ENCODE measurements at regions not wholly inside any gene's neighbourhood (a gene's known extent, or its start where the extent isn't known, plus 50 kb on each side); places are given as distances from the start of the nearest gene placed in this dataset.

GRCh38 chr4:30172416-30172815, 547.8 kb upstream of the PCDH7 start:
- ChIA-PET CTCF (no interaction called here), POLR2A (no interaction called here)
- no peaks in the 10 kb centered on the region for H3K4me1 ChIP-seq (ENCODE audit: control insufficient read depth, insufficient read depth, low read length)

More at GRCh38 chr4:30172416-30172815, 547.8 kb upstream of the PCDH7 start:
- no peaks in the 10 kb centered on the region for H3K36me3 ChIP-seq (ENCODE audit: control insufficient read depth in 2 of 2, insufficient read depth in 1 of 2, low read length in 2 of 2)
- H3K9me3 ChIP-seq (ENCODE audit: control insufficient read depth, insufficient read depth, low read depth, low read length): no peaks in the 10 kb centered on the region
- TF ChIP-seq ZNF488 (tag by site-specific recombination; IDR thresholded peaks at IDR 0.05): no peak
- no peak for TF ChIP-seq ZBTB20 (tag by site-specific recombination; IDR thresholded peaks at IDR 0.05)
- no peak for TF ChIP-seq ZNF433 (tag by site-specific recombination; IDR thresholded peaks at IDR 0.05; ENCODE audit: low read depth)
- TF ChIP-seq PRDM4 (tag by site-specific recombination; IDR thresholded peaks at IDR 0.05): no peak
- TF ChIP-seq TRIM28 (IDR thresholded peaks at IDR 0.05; ENCODE audit: borderline replicate concordance, low read length): no peak
- no peak for TF ChIP-seq ZFP41 (tag by site-specific recombination; IDR thresholded peaks at IDR 0.05; ENCODE audit: borderline replicate concordance)
- TF ChIP-seq ZNF530 (tag by site-specific recombination; IDR thresholded peaks at IDR 0.05; ENCODE audit: low read depth): no peak
- TF ChIP-seq ZBTB17 (tag by site-specific recombination; IDR thresholded peaks at IDR 0.05): no peak
- no peak for TF ChIP-seq TSHZ1 (tag by site-specific recombination; IDR thresholded peaks at IDR 0.05; ENCODE audit: borderline replicate concordance)
- TF ChIP-seq ZNF791 (tag by site-specific recombination; IDR thresholded peaks at IDR 0.05): no peak
- TF ChIP-seq INSM2 (tag by site-specific recombination; IDR thresholded peaks at IDR 0.05): no peak
- TF ChIP-seq ZNF169 (tag by site-specific recombination; IDR thresholded peaks at IDR 0.05): no peak
- TF ChIP-seq ZNF48 (tag by site-specific recombination; IDR thresholded peaks at IDR 0.05): no peak
- TF ChIP-seq BCL6B (tag by site-specific recombination; IDR thresholded peaks at IDR 0.05): no peak
- no peak for TF ChIP-seq ATF2 (tag by site-specific recombination; IDR thresholded peaks at IDR 0.05; ENCODE audit: low read depth)
- no peak for TF ChIP-seq ZNF214 (tag by site-specific recombination; IDR thresholded peaks at IDR 0.05; ENCODE audit: borderline replicate concordance)
- no peak for TF ChIP-seq KLF1 (tag by site-specific recombination; IDR thresholded peaks at IDR 0.05)
- no peak overlapping the region for H3K27ac ChIP-seq (ENCODE audit: extremely low read depth, low read depth, low read length)
- no peak overlapping the region for H3K4me3 ChIP-seq (ENCODE audit: low read depth, low read length)
